ENCODE measurements at regions not wholly inside any gene's neighbourhood (a gene's known extent, or its start where the extent isn't known, plus 50 kb on each side); places are given as distances from the start of the nearest gene placed in this dataset.

DNA sequence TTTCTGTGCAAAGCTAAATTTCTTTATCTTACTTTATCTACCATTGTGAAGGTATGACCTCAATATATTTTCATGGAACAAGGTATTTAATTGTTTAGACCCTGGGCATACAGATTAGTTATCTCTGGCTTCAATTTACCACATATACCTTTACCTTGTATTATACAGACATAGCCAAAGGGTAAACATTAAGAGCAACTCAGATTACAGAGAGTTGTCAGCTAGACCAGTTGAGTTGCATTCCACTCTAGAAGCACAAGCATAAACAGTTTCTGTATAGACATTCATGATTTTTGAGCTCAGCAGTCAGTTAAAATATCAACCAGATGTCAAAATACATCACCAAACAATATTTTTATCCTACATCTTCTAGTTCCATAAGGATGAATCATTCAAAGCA, 857.3 kb upstream of the ZWINT start:
- no peaks in the 10 kb centered on the region for H3K36me3 ChIP-seq
- TF ChIP-seq, protein P1, sequence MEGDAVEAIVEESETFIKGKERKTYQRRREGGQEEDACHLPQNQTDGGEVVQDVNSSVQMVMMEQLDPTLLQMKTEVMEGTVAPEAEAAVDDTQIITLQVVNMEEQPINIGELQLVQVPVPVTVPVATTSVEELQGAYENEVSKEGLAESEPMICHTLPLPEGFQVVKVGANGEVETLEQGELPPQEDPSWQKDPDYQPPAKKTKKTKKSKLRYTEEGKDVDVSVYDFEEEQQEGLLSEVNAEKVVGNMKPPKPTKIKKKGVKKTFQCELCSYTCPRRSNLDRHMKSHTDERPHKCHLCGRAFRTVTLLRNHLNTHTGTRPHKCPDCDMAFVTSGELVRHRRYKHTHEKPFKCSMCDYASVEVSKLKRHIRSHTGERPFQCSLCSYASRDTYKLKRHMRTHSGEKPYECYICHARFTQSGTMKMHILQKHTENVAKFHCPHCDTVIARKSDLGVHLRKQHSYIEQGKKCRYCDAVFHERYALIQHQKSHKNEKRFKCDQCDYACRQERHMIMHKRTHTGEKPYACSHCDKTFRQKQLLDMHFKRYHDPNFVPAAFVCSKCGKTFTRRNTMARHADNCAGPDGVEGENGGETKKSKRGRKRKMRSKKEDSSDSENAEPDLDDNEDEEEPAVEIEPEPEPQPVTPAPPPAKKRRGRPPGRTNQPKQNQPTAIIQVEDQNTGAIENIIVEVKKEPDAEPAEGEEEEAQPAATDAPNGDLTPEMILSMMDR (IDR thresholded peaks at IDR 0.05; ENCODE audit: borderline replicate concordance) = no peak
- intact Hi-C loops (cut with micrococcal nuclease) = no loop called here

GRCh38 chr10:57202356-57202755, 841.3 kb upstream of the ZWINT start:
- intact Hi-C loops (cut with micrococcal nuclease) = no loop called here

More for the DNA sequence above, 857.3 kb upstream of the ZWINT start:
- no peaks in the 10 kb centered on the region for H3K4me1 ChIP-seq
- H3K27ac ChIP-seq (replicated peaks) = no peak overlapping the region
- DNase-seq = no peak
- H3K4me3 ChIP-seq = no peak overlapping the region
- no peaks in the 10 kb centered on the region for H3K27me3 ChIP-seq (ENCODE audit: low read depth)
- no peaks in the 10 kb centered on the region for H3K9me3 ChIP-seq (replicated peaks)

DNA sequence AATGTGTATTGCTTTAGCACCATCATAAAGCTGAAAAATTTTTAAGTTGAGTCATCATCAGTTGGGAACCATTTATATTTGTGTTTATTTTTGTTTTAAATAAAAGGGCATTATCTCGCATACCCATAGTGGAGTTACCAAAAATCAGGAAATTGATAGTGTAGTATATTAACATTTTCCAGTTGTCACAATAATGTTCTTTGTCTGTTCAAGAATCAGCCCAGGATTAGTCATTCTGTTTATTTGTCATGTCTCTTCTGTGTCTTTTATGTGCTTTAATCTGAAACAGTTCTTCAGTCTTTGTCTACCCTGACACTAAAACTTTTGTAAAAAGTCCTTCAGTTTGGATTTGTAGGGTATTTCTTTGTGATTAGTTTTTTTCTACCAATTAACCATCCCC, 827.8 kb upstream of the ZWINT start:
- H3K4me3 ChIP-seq = no peak overlapping the region

More at GRCh38 chr10:57202356-57202755, 841.3 kb upstream of the ZWINT start:
- no peaks in the 10 kb centered on the region for H3K4me1 ChIP-seq
- H3K27me3 ChIP-seq (ENCODE audit: low read depth) = no peaks in the 10 kb centered on the region
- DNase-seq = no peak
- H3K4me3 ChIP-seq = no peak overlapping the region
- TF ChIP-seq, protein P1 (IDR thresholded peaks at IDR 0.05; ENCODE audit: borderline replicate concordance) = no peak
- no peaks in the 10 kb centered on the region for H3K36me3 ChIP-seq
- no peak overlapping the region for H3K27ac ChIP-seq (replicated peaks)
- H3K9me3 ChIP-seq (replicated peaks) = no peaks in the 10 kb centered on the region

DNA sequence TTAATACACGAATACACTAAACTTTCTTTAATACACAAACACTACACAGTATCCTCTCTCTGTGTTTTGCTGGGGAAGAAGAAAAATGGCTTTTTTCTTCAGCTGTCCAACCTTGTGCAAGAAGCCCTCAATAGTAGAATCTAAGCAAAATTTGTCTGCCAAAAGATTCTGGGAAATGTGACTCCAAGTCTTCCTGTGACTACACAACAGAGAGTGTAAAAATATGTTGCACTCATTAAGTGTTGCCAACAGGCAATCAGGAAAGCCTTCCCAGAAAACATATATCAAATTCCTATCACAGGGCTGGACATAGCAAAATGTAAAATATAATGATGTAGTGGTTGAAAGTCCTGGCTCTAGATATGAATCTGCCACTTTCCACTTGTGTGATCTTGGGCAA, 825.1 kb upstream of the ZWINT start:
- Histone ChIP-seq H3K27ac (replicated peaks) (no peak overlapping the region), H3K4me1 (no peaks in the 10 kb centered on the region), H3K27me3 (ENCODE audit: low read depth) (no peaks in the 10 kb centered on the region), H3K36me3 (no peaks in the 10 kb centered on the region), H3K4me3 (no peak overlapping the region), H3K9me3 (replicated peaks) (no peaks in the 10 kb centered on the region)
- intact Hi-C loops (cut with micrococcal nuclease) = no loop called here
- TF ChIP-seq, protein P1 (IDR thresholded peaks at IDR 0.05; ENCODE audit: borderline replicate concordance) = no peak
- DNase-seq = no peak

More for the DNA sequence above, 827.8 kb upstream of the ZWINT start:
- intact Hi-C loops (cut with micrococcal nuclease) = no loop called here
- H3K27ac ChIP-seq (replicated peaks) = no peak overlapping the region
- no peaks in the 10 kb centered on the region for H3K9me3 ChIP-seq (replicated peaks)
- no peak for DNase-seq
- TF ChIP-seq, protein P1 (IDR thresholded peaks at IDR 0.05; ENCODE audit: borderline replicate concordance) = no peak
- no peaks in the 10 kb centered on the region for H3K4me1 ChIP-seq
- H3K36me3 ChIP-seq = no peaks in the 10 kb centered on the region
- H3K27me3 ChIP-seq (ENCODE audit: low read depth) = no peaks in the 10 kb centered on the region

GRCh38 chr10:57169597-57169996, 808.5 kb upstream of the ZWINT start:
- no peaks in the 10 kb centered on the region for H3K36me3 ChIP-seq
- no peak for DNase-seq
- TF ChIP-seq, protein P1 (IDR thresholded peaks at IDR 0.05; ENCODE audit: borderline replicate concordance) = no peak
- intact Hi-C loops (cut with micrococcal nuclease) = no loop called here
- no peak overlapping the region for H3K27ac ChIP-seq (replicated peaks)
- no peak overlapping the region for H3K4me3 ChIP-seq
- no peaks in the 10 kb centered on the region for H3K9me3 ChIP-seq (replicated peaks)
- H3K4me1 ChIP-seq = no peaks in the 10 kb centered on the region
- H3K27me3 ChIP-seq (ENCODE audit: low read depth) = no peaks in the 10 kb centered on the region

Data from left ventricle myocardium inferior (tissue), 1 donor.